ENCODE measurements at regions not wholly inside any gene's neighbourhood (a gene's known extent, or its start where the extent isn't known, plus 50 kb on each side); places are given as distances from the start of the nearest gene placed in this dataset.

DNA sequence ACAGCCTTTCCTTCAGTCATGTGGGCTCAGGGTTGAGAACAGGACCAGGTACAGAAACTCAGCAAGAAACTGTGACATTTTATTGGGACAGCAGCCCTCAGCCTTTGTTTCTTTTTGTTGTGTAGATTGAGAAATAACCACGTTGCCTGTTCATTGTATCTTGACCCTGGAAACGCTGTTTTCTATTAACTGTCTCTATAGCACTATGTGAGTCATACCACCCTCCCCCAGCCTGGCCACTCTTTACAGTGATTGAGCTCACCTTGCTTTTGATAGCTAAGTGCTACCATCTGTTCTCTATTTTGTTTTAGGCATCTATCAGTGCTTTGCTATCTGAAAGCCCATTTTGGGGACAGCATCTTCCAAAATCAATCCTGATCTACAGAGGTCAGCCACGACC lies 127.9 kb downstream of the CD47 start:
- no peak overlapping the region for H3K4me3 Mint-ChIP-seq (ENCODE audit: unreplicated experiment)
- H3K27me3 Mint-ChIP-seq (ENCODE audit: unreplicated experiment) = no peaks in the 10 kb centered on the region
- DNase-seq (ENCODE audit: extremely low spot score, unreplicated experiment) = no peak
- no peak overlapping the region for H3K27ac Mint-ChIP-seq (ENCODE audit: unreplicated experiment)
- H3K9me3 Mint-ChIP-seq (ENCODE audit: unreplicated experiment) = peaks cover 3% of the 10 kb centered on the region
- H3K4me1 Mint-ChIP-seq (ENCODE audit: unreplicated experiment) = peaks cover 7% of the 10 kb centered on the region
- no peaks in the 10 kb centered on the region for H3K36me3 Mint-ChIP-seq (ENCODE audit: unreplicated experiment)
- TF ChIP-seq, protein P1, sequence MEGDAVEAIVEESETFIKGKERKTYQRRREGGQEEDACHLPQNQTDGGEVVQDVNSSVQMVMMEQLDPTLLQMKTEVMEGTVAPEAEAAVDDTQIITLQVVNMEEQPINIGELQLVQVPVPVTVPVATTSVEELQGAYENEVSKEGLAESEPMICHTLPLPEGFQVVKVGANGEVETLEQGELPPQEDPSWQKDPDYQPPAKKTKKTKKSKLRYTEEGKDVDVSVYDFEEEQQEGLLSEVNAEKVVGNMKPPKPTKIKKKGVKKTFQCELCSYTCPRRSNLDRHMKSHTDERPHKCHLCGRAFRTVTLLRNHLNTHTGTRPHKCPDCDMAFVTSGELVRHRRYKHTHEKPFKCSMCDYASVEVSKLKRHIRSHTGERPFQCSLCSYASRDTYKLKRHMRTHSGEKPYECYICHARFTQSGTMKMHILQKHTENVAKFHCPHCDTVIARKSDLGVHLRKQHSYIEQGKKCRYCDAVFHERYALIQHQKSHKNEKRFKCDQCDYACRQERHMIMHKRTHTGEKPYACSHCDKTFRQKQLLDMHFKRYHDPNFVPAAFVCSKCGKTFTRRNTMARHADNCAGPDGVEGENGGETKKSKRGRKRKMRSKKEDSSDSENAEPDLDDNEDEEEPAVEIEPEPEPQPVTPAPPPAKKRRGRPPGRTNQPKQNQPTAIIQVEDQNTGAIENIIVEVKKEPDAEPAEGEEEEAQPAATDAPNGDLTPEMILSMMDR (IDR thresholded peaks at IDR 0.05) = no peak

DNA sequence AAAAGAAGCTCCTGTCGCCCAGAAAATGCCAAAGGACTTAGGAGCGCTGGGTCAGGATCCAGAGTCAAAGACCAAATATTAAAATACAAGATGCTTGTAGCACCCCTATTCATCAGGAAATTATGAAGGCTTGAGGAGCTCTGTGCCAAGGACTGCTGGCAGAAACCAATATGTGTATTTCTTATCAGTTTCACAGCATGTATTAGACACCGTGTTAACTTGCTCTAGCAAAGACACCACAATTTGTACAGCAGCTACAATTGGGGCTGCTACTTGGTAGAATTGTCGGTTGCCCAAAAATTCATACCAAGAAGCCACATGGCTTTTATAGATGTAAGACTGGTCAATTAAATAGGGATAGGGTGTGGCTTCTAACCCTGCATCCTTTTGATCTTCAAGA lies 128.8 kb downstream of the CD47 start:
- Mint-ChIP-seq H3K27me3 (ENCODE audit: unreplicated experiment) (no peaks in the 10 kb centered on the region), H3K36me3 (ENCODE audit: unreplicated experiment) (no peaks in the 10 kb centered on the region), H3K4me1 (ENCODE audit: unreplicated experiment) (peaks cover 13% of the 10 kb centered on the region), H3K27ac (ENCODE audit: unreplicated experiment) (no peak overlapping the region), H3K4me3 (ENCODE audit: unreplicated experiment) (no peak overlapping the region), H3K9me3 (ENCODE audit: unreplicated experiment) (peaks cover 3% of the 10 kb centered on the region)
- no peak for DNase-seq (ENCODE audit: extremely low spot score, unreplicated experiment)
- TF ChIP-seq, protein P1 (IDR thresholded peaks at IDR 0.05) = no peak

DNA sequence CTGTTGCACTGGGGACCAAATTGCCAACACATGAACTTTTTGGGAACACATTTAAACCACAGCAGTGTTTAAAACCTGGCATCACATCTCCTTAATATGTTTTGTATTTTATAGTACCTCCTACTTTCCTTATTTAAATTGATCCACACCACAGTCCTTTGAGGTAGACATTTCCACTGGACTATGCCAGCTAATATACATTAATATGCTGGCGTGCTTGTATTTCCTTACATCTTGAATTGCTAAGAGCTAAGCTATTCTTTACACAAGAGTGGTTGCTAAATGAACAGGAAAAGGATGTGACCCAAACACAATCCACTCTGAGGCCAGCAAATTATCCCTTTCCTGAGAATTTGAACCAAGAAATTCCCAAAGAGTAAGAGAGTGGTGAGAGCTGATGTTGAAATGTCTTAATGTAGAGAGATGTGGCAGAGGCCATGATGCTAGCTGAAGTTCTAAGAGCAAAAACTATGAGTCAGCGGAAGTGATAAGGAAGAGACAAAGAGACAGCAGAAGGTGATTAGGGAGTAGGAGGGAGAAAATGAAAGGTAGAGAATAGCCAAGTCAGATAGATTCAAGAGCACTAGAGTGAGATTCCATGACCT lies 131.2 kb downstream of the CD47 start:
- no peak overlapping the region for H3K4me3 Mint-ChIP-seq (ENCODE audit: unreplicated experiment)
- TF ChIP-seq, protein P1 (IDR thresholded peaks at IDR 0.05) = no peak
- no peak for DNase-seq (ENCODE audit: extremely low spot score, unreplicated experiment)
- H3K9me3 Mint-ChIP-seq (ENCODE audit: unreplicated experiment) = peaks cover 3% of the 10 kb centered on the region
- peaks cover 11% of the 10 kb centered on the region for H3K27me3 Mint-ChIP-seq (ENCODE audit: unreplicated experiment)
- H3K27ac Mint-ChIP-seq (ENCODE audit: unreplicated experiment) = no peak overlapping the region
- no peaks in the 10 kb centered on the region for H3K36me3 Mint-ChIP-seq (ENCODE audit: unreplicated experiment)
- H3K4me1 Mint-ChIP-seq (ENCODE audit: unreplicated experiment) = peaks cover 14% of the 10 kb centered on the region

DNA sequence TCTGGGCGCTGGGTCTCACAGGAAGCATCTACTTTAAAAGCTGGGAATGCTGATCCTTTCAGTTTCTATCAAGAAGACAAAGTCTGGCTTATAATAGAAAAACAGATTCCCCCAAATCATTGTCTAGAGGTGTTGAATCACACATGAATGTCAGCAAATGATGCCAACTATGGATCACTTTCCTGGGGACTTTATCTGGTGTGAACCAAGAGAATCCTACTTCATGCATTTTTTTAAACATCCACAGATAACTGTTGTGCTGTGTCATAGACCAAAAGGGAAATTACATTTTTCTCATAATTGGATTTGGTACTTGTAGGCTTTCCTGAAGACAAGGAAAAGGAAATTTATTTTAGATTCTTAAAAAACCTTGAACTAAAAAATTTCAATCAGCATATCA lies 132.7 kb downstream of the CD47 start:
- TF ChIP-seq, protein P1 (IDR thresholded peaks at IDR 0.05) = no peak
- no peak for DNase-seq (ENCODE audit: extremely low spot score, unreplicated experiment)
- Mint-ChIP-seq H3K4me3 (ENCODE audit: unreplicated experiment) (no peak overlapping the region), H3K36me3 (ENCODE audit: unreplicated experiment) (no peaks in the 10 kb centered on the region), H3K4me1 (ENCODE audit: unreplicated experiment) (peaks cover 14% of the 10 kb centered on the region), H3K27ac (ENCODE audit: unreplicated experiment) (no peak overlapping the region), H3K9me3 (ENCODE audit: unreplicated experiment) (peaks cover 3% of the 10 kb centered on the region), H3K27me3 (ENCODE audit: unreplicated experiment) (peaks cover 14% of the 10 kb centered on the region)

DNA sequence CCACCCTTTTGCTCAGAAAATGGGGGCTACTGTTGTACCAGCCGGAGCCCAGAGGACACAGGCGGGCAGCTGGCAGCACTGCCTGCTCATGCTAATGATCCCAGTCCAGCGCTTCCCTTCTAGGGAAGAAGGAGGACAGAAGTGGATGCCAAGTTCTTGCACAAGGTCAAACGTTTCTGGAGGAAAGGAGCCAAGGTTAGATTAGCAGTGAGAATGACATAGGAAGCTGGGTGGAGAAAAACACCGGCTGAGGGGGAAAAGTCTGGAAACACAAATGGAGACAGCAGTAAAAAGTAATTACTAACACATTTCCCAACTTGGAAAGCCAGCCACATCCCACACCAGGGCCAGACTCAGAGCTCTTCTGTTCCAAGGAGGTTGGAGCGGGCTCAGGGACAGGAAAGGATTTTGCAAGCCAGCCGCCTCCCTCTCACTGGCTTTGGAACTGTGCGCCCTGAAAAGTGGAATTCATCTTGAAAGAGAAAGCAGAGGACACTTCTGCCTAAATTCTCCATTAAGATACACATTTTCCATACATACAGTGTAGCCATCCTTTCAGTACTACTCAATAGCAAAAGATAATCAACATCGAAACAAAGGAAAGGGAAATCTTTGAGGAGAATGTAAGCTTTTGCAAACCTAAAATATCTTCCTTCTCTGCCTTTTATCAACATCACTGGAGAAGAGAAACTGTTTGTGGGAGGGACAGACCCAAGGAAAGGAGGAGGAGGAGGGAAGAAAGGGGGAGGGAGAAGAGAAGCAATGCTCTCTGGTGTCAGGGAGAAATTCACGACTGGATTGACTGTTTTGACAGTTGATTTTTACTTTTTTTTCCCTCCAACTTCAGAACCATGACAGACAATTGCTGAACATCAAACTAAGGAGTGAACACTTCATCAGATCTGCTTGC lies 133.6 kb downstream of the CD47 start:
- H3K4me1 Mint-ChIP-seq (ENCODE audit: unreplicated experiment) = peaks cover 9% of the 10 kb centered on the region
- H3K4me3 Mint-ChIP-seq (ENCODE audit: unreplicated experiment) = no peak overlapping the region
- H3K9me3 Mint-ChIP-seq (ENCODE audit: unreplicated experiment) = peaks cover 3% of the 10 kb centered on the region
- H3K27me3 Mint-ChIP-seq (ENCODE audit: unreplicated experiment) = peaks cover 14% of the 10 kb centered on the region
- H3K36me3 Mint-ChIP-seq (ENCODE audit: unreplicated experiment) = no peaks in the 10 kb centered on the region
- DNase-seq (ENCODE audit: extremely low spot score, unreplicated experiment) = no peak
- TF ChIP-seq, protein P1 (IDR thresholded peaks at IDR 0.05) = no peak
- H3K27ac Mint-ChIP-seq (ENCODE audit: unreplicated experiment) = no peak overlapping the region

Data from osteocyte (in vitro differentiated cells).